SKM-1 (cell line): ENCODE measurements at regions not wholly inside any gene's neighbourhood (a gene's known extent, or its start where the extent isn't known, plus 50 kb on each side); places are given as distances from the start of the nearest gene placed in this dataset.
"Not testable (repeated sequence)": the region's sequence is repeated elsewhere in the genome, so short reads cannot be mapped to it uniquely, and the experiment has no call there.

ENCODE experiments used
- DNase-seq: peaks from one replicate; lab custom pipeline; 2025; ENCODE audit not compliant: unreplicated experiment; lab: John Stamatoyannopoulos, UW

GRCh38 chr6:135703007-135703406 is 148.5 kb upstream of the PDE7B start:
- DNase-seq: peak; percentile 51

DNA sequence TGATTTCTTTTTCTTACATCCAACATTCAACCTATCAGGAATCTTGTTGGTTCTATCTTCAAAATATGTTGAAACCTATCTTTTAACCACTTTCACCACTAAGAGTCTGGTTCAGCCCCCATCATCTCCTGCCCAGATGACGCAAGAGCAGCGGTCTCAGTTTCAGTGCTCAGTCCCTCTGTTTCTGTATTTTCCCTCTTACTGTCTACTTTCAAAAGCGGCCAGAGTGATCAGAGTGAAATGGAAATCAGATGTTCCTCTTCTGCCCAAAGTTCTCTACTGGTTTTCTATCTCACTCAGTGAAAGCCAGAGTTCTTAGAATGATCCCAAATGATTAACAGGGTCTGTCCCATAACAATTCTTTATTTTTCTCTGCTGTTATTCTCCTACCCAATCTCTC is 147.9 kb upstream of the PDE7B start:
- DNase-seq: peak; percentile 90

DNA sequence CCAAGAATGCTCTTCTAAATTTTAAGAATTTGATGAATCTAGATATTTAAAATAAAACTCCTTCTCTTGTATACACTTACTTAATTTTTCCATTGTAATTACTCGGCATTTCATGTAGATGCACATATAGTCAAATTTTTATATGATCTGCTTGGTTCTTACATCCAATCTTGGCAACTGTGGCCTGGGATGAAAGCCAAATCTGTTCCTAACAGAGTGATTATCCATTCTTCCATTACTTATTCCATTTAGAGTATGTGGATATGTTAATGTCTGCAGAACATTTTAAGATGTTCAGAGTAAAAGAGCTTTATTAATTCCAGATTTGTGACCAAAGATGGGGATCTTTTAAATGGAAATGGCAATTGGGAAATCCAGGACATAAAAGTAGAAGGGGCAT is 144.1 kb upstream of the PDE7B start:
- no peak for DNase-seq

- DNase-seq: no peak
Measured at GRCh38 chr6:135710042-135710441, 141.5 kb upstream of the PDE7B start.

- no peak for DNase-seq
Measured at GRCh38 chr6:135722190-135722589, 129.3 kb upstream of the PDE7B start.

DNA sequence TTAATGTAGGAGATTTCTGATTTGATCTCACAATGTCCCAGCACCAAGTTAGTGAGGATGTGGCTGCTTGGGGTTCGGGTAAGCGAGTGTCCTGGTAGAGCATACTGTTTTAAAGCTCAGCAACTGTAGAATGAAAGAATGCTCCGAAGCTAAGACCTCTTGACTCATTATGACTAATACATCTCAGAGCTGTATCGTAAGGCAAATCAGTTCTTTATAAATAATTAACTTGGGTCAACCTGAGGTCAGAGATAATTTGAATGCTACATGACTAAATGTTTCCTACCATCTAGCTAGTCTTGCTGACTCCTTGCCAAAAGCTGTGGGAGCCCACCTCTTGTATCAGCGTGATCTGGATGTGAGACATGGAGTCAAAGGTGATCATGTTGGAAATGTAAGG is 128.8 kb upstream of the PDE7B start:
- DNase-seq: no peak

DNA sequence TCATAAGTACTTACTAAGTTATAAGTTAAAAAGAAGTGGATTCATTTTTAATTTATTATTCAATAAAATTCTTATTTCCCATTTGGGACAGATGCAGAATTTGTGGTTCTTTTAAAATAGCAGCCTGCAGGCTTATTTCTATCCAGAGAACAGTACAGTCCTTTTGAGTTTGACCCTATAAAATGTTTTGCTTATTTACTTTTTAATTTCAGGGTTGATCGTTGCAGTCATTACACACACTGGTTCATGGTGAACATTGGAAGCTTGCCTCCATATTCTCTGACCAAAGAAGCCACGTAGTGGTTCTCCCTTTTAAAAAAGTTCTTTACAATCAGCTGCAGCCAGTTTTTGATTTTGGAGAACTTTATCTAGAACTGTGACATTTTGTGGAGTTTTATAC is 122.9 kb upstream of the PDE7B start:
- no peak for DNase-seq

DNA sequence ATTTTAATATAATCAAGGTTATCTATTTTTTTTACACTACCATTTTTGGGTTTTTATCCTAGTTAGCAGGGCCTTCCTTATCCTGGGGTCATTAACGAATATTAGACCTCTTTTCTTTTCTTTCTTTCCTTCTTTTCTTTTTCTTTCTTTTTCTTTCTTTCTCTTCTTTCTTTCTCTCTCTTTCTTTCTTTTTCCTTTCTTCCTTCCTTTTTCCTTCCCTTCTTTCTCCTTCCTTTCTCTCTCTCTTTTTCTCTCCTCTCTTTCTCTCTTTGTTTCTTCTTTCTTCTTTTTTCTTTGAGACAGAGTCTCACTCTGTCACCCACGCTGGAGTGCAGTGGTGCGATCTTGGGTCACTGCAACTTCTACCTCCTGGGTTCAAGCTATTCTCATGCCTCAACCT is 120.4 kb upstream of the PDE7B start:
- DNase-seq: no peak

DNA sequence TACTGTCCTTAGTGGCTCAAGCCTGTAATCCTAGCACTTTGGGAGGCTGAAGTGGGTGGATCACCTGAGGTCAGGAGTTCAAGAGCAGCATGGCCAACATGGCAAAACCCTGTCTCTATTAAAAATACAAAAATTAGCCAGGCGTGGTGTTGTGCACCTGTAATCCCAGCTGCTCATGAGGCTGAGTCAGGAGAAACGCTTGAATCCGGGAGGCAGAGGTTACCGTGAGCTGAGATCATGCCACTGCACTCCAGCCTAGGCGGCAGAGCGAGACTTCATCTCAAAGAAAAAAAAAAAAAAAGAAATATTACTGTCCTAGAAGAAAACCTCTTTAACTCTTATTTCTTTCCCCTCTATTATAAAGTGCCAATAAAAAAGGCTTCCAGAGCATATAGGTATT is 115.2 kb upstream of the PDE7B start:
- not testable (repeated sequence) for DNase-seq

- no peak for DNase-seq
Measured at GRCh38 chr6:135738636-135739035, 112.9 kb upstream of the PDE7B start.

GRCh38 chr6:135739288-135739687 is 112.2 kb upstream of the PDE7B start:
- no peak for DNase-seq

DNA sequence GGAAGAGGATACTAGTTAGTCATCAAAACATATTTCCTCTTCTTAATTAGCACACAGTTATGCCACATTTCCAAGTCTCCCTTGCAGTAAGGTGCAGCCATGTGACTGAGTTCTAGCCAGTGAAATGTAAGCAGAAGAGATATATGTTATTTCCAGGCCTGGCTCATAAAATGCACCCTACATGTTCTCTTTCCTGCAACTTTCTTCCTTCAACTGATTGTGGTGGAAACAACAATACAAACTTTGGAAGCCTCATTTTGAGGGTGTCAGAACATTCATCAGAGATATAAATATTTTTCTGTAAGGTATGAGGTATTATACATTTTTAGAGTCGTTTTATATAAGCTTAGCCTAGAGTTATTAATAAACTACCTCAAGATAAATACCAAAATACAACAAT is 110.9 kb upstream of the PDE7B start:
- no peak for DNase-seq

- no peak for DNase-seq
Measured at GRCh38 chr6:135743476-135743875, 108.0 kb upstream of the PDE7B start.

- DNase-seq: no peak
Measured at GRCh38 chr6:135748189-135748588, 103.3 kb upstream of the PDE7B start.

DNA sequence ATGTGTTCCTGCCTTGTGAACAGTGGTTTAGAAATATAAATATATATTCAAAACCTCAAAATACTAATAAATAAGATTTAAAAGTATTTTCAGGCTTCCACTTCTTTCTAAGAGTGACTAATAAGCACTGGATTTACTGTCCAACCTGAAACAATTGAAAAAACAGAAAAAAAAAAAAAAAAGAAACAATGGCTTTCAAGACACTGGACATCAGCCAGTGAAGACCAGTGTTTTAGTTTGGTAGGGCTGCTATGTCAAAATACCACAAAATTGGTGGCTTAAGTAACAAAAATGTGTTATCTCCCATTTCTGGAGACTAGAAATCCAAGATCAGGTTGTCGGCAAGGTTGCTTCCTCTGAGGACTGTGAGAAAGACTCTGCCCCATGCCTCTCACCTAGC is 101.4 kb upstream of the PDE7B start:
- DNase-seq: no peak

- DNase-seq: no peak
Measured at GRCh38 chr6:135753196-135753595, 98.3 kb upstream of the PDE7B start.

DNA sequence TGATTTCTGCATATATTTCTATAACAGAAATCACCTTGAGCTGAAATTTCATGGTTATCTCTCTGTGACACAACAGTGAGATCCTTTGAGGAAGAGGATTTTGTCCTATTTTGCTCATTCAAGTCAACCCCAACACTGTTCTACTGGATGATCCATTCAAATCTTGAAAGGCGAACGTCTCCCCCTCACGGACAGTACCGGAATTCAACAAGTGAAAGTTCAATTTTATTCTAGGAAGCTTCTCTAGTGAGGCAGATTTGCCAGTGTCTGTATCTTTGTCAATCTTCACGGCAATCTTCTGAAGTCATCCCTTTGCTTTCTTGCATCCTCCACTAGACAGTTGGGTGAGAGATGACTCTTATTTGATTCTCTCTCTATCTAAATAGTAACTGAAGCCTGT is 91.7 kb upstream of the PDE7B start:
- no peak for DNase-seq

- DNase-seq: no peak
Measured at GRCh38 chr6:135774006-135774405, 77.5 kb upstream of the PDE7B start.

GRCh38 chr6:135779213-135779612 is 72.3 kb upstream of the PDE7B start:
- DNase-seq: no peak

- DNase-seq: no peak
Measured at GRCh38 chr6:135780326-135780725, 71.2 kb upstream of the PDE7B start.

GRCh38 chr6:135782546-135782945 is 69.0 kb upstream of the PDE7B start:
- no peak for DNase-seq

- no peak for DNase-seq
Measured at GRCh38 chr6:135784507-135784906, 67.0 kb upstream of the PDE7B start.

DNA sequence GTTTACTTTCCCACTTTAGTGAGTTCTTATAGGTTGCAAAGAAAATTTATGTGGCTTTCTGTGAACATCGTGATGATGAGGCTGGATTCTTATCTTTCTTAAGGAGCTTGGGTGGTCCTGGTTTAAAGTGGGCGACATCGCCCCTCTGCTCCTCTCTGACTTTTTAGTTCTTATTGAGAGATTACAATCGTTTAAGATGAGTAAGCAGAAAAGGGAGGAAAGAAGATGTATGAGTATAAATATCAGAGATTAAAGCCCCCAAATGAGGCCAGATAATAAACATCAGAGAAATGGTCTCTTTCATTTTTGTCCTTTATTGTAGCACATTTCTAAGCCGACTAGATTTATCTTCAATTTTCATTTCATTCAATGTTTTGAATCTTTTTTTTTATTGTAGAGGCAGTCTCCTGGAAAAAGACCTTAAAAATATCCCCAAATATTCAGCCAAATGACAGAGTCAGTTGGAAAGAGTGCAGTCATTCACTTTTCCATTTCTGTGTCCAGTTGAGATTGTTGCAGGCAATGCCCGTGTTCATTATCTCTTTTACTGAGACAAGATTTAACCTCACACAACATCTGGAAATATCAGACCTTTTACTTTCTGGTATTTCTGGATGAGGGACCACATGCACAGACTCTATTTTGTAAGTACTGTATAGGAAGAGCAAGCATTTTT is 62.0 kb upstream of the PDE7B start:
- no peak for DNase-seq

DNA sequence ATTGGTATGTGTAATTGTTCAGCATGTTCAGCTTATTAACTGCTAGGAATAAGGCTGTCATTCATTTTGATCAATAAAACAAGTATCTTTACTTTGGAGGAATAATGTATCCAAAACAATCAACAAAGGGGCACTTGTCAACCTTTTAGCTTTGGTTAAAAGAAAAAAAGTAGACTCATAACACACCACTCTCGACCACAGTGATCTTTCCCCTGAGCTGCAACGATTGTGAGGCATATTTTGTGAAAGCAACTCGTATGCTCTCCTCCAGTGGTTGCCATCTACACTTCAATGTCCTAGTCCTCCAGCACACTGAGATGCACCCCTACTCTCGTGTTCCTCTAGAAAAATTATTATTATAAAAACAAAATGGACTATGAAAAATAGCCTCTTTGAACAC is 60.1 kb upstream of the PDE7B start:
- no peak for DNase-seq
